ENCODE measurements at regions not wholly inside any gene's neighbourhood (a gene's known extent, or its start where the extent isn't known, plus 50 kb on each side); places are given as distances from the start of the nearest gene placed in this dataset.
"Not testable (repeated sequence)": the region's sequence is repeated elsewhere in the genome, so short reads cannot be mapped to it uniquely, and the experiment has no call there.

DNA sequence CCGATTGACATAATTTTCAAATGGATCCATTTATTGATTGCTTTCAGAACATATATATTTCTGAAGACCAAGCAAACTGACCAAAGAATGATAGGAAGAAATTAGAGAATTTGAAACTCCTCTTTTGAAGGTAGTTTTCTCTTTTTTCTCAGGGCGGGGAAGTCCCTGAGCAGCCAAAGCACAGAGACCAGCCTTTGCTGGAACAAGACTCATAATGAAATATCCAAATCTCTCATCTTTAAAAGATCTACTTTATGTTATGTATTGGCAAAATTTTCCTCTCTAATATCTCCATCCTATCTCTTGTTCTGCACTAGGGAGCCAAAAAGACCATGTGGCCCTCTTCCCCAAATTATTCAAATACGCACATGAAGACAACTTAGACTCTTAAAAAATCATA is 379.0 kb upstream of the TCF4 start:
- Mint-ChIP-seq H3K27ac (no peak overlapping the region), H3K4me3 (no peak overlapping the region), H3K27me3 (no peaks in the 10 kb centered on the region), H3K4me1 (peaks cover 0 to 5% (median 3%) of the 10 kb centered on the region in 3 donors), H3K9me3 (peaks cover 0 to 2% (median 0%) of the 10 kb centered on the region in 3 donors), H3K36me3 (peaks cover 3% of the 10 kb centered on the region)

DNA sequence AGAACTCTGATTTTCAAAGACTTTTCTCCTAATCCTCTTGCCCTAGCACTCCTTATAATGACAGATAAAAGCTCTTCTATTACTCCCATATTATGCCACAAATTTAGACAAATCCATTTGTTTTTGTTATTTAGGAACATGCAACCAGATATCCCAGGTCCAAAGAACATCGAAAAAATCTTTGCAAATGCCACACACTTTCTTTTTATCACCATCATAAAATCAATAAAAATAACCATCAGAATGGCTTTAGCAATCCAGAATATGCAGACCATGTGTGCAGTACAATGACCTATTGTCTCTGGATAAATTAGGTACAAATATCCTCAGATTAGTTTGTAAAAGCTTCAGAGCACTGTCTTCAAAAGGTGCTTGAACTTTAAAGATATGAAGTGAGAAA is 376.2 kb upstream of the TCF4 start:
- H3K4me1 Mint-ChIP-seq: peaks cover 0 to 5% (median 3%) of the 10 kb centered on the region in 3 donors
- H3K9me3 Mint-ChIP-seq: no peaks in the 10 kb centered on the region
- H3K36me3 Mint-ChIP-seq: peaks cover 1% of the 10 kb centered on the region
- no peaks in the 10 kb centered on the region for H3K27me3 Mint-ChIP-seq
- H3K4me3 Mint-ChIP-seq: no peak overlapping the region
- H3K27ac Mint-ChIP-seq: no peak overlapping the region

DNA sequence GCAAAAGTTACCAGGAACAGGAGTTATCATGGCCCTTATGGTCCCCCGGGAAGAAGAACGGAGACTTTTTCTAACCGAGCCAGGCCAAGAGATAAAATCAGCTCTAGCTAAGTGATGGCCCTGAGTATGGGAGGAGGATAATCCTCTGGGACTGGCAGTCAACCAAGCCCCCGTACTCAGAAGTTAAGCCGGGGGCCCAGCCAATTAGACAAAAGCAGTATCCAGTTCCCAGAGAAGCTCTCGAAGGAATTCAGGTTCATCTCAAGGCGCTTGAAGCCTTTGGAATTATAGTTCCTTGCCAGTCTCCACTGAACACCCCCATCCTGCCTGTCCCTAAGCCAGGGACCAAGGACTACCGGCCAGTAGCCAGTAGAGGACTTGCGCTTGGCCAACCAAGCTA is 365.3 kb upstream of the TCF4 start:
- no peaks in the 10 kb centered on the region for H3K36me3 Mint-ChIP-seq
- no peaks in the 10 kb centered on the region for H3K4me1 Mint-ChIP-seq
- H3K27ac Mint-ChIP-seq: no peak overlapping the region
- no peaks in the 10 kb centered on the region for H3K27me3 Mint-ChIP-seq
- no peak overlapping the region for H3K4me3 Mint-ChIP-seq
- H3K9me3 Mint-ChIP-seq: peaks cover 0 to 1% (median 0%) of the 10 kb centered on the region in 3 donors

DNA sequence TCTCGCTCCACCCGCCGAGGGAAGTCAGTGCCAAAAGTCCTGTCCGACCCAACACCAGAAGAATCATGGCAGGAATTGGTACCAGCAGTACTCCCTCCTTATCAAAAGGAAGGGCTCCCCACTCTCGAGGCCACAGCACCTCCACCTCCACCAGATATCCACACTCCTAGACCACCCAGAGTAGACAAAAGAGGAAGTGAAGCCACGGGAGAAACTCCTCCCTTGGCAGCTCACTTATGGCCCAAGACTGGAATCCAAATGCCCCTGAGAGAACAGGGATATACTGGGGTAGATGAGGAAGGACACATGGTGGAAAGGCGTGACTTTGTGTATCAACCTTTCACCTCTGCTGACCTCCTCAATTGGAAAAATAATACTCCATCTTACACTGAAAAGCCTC is 363.7 kb upstream of the TCF4 start:
- not testable (repeated sequence) for H3K4me1 Mint-ChIP-seq, H3K27me3 Mint-ChIP-seq, H3K9me3 Mint-ChIP-seq, H3K36me3 Mint-ChIP-seq, H3K27ac Mint-ChIP-seq, H3K4me3 Mint-ChIP-seq

DNA sequence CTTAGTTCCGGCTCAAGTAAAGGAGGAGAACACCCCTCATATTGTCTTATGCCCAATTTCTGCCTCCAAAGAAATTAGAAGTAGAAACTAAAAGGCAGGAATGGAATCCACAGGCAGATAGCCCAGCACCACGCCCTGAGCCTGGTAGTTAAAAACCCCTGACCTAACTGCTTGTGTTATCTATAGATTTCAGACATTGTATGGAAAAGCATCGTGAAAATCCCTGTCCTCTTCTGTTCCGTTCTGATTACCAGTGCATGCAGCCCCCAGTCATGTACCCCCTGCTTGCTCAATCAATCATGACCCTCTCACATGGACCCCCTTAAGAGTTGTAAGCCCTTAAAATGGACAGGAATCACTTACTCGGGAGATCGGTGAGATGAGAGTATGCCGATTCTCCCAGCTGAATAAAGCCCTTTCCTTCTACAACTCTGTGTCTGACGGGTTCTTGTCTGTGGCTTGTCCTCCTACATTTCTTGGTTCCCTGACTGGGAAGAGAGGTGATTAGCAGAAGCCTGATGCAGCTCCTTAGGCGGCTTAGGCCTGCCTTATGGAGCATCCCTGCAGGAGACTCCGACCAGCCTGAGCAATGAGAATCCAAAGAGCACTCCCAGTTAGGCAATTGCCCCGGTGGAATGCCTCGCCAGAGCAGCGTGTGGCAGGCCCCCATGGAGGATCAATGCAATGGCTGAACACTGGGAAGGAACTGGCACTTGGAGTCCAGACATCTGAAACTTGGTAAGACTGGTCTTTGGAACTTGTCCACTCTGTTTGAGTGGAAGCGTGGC is 362.6 kb upstream of the TCF4 start:
- H3K27me3 Mint-ChIP-seq: no peaks in the 10 kb centered on the region
- H3K36me3 Mint-ChIP-seq: no peaks in the 10 kb centered on the region
- H3K27ac Mint-ChIP-seq: no peak overlapping the region
- H3K4me3 Mint-ChIP-seq: no peak overlapping the region
- peaks cover 0 to 1% (median 0%) of the 10 kb centered on the region in 3 donors for H3K9me3 Mint-ChIP-seq
- no peaks in the 10 kb centered on the region for H3K4me1 Mint-ChIP-seq

DNA sequence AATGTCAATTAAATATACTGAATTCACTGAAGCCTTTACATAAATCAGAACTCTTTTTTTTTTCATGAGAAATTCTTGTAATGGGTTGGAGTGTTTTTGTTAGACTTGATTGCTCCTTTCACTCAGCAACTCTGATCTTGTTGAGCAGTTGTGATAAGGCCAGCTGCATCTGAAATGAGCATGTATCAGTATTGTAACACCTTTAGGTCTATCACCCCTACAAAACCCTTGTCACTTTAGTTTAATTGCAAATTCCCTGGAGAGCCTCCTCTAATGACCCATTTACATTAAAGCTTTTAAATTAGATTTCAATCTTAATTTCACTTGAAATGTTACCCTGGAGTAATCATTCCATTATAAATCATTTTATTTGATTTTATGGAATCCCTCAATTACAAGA is 346.8 kb upstream of the TCF4 start:
- Mint-ChIP-seq H3K9me3 (peaks cover 3 to 12% (median 6%) of the 10 kb centered on the region in 3 donors), H3K36me3 (no peaks in the 10 kb centered on the region), H3K4me1 (no peaks in the 10 kb centered on the region), H3K4me3 (no peak overlapping the region), H3K27ac (no peak overlapping the region), H3K27me3 (no peaks in the 10 kb centered on the region)

DNA sequence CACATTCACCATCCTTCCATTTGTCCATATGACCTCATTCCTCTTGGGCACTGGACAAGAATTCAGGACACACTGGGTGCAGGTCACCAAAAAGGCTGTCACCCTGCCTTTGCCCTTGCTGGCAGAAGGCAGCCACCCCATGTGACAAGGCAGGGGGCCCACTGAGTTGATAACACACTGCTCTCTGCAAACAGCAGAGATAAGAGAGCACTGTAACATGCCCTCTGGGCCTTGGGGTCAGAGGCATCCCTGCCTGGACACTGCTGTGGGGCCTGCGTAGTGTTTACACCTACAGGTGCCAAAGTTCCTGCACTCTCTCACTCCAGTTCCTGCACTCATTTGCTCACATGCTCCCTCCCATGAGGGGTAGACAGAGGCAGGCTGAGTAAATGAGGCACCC is 344.7 kb upstream of the TCF4 start:
- Mint-ChIP-seq H3K9me3 (peaks cover 3 to 8% (median 4%) of the 10 kb centered on the region in 3 donors), H3K27me3 (no peaks in the 10 kb centered on the region), H3K27ac (no peak overlapping the region), H3K4me3 (no peak overlapping the region), H3K4me1 (no peaks in the 10 kb centered on the region), H3K36me3 (no peaks in the 10 kb centered on the region)

DNA sequence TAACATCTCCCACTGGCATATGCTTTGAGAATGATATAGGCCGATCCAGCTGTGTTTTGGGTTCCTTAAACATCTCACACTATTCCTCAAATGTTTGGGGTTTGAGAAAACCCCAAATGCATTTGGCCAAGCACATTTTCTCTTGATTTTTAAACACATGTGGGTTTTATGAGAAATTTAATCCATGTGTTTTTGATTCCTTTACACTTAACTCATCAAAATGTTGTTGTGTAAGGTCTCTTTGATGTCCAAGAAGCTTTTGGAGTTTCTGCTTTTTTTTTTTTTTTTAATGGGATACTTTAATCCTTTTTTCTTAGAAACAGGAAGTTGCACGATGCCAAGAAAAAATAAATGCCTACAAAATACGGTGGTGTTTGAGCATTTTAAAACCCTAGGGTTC is 339.8 kb upstream of the TCF4 start:
- no peaks in the 10 kb centered on the region for H3K27me3 Mint-ChIP-seq
- no peak overlapping the region for H3K27ac Mint-ChIP-seq
- no peaks in the 10 kb centered on the region for H3K4me1 Mint-ChIP-seq
- H3K4me3 Mint-ChIP-seq: no peak overlapping the region
- no peaks in the 10 kb centered on the region for H3K9me3 Mint-ChIP-seq
- no peaks in the 10 kb centered on the region for H3K36me3 Mint-ChIP-seq

DNA sequence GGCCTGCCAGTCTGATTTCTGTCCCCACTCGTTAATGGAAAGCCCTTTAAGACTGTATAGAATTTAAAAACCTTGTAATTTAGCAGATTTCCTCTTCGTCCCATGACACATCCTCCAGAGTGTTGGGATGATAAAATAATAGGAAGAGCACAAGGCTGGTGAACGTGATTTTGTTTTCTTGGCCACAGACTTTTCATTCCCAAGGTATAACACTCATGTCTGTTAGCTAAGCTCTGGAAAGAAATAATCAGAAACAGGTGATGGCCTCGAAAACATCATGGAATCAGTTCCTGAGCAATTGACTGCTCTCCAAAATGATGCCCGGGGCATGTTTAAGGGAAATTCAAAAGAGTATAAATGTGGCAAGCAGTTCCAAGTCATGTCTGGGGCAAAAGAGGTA is 337.8 kb upstream of the TCF4 start:
- Mint-ChIP-seq H3K9me3 (no peaks in the 10 kb centered on the region), H3K4me1 (no peaks in the 10 kb centered on the region), H3K4me3 (no peak overlapping the region), H3K27ac (no peak overlapping the region), H3K36me3 (no peaks in the 10 kb centered on the region), H3K27me3 (no peaks in the 10 kb centered on the region)

DNA sequence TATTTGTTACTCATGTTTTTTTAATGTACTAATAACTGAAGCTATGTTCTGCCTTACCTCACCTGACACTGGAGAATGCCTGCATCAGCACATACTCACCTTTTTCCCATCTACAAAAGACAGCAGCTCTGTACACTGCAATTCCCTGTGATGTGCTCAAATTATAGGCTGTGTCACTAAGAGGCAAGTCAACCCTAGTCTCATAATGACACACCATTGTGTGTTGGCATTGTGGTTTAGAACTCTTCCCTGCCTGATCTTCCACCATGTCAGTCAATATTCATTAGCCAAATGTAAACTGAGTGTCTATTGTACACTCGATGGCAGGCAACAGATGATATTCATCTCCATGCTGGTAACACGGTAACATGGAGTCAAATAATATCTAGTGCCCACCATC is 332.1 kb upstream of the TCF4 start:
- H3K4me1 Mint-ChIP-seq: no peaks in the 10 kb centered on the region

DNA sequence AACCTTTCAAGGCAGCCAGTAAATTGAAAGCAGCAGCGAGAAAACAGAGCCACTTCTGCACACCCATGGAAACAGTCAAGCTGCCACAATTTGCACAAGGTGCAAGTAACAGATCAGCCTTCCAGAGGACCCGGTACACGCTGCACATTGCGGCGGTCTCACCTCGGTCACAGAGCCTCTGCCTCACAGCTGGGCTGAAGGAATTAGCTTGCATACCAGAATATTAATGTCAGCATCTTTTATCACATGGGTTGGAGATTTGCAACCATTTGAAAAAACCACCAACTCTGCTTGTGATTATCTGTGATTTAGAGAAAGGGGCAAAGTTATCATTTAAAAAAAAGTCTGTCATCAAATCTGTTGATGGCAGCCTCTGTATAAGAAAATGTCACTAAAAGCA is 330.5 kb upstream of the TCF4 start:
- no peak overlapping the region for H3K4me3 Mint-ChIP-seq
- no peak overlapping the region for H3K27ac Mint-ChIP-seq
- no peaks in the 10 kb centered on the region for H3K36me3 Mint-ChIP-seq
- H3K27me3 Mint-ChIP-seq: no peaks in the 10 kb centered on the region
- no peaks in the 10 kb centered on the region for H3K4me1 Mint-ChIP-seq
- peaks cover 0 to 4% (median 2%) of the 10 kb centered on the region in 3 donors for H3K9me3 Mint-ChIP-seq

More for the DNA sequence above, 332.1 kb upstream of the TCF4 start:
- Mint-ChIP-seq H3K4me3 (no peak overlapping the region), H3K9me3 (peaks cover 0 to 4% (median 2%) of the 10 kb centered on the region in 3 donors), H3K27me3 (no peaks in the 10 kb centered on the region), H3K27ac (no peak overlapping the region), H3K36me3 (no peaks in the 10 kb centered on the region)

DNA sequence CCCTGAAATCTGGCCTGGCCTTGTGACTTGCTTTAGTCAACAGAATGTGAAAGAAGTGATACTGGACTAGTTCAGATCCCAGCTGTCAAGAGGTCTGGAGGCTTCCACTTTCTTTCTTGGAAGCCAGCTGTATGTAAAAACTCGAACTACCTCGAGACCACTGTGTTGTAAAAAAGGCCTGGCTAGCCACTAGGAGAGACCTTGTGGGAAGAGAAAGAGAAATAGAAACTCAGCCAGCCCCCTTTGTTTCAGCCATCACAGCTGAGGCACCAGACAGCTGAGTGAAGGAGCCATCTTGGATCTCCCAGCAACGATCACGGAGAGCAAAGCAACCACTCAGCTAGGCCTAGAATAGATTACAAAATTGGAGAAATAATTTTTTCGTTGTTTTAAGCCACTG is 324.9 kb upstream of the TCF4 start:
- Mint-ChIP-seq H3K9me3 (peaks cover 0 to 4% (median 2%) of the 10 kb centered on the region in 3 donors), H3K4me1 (peaks cover 9 to 18% (median 13%) of the 10 kb centered on the region in 3 donors), H3K27me3 (peaks cover 6% of the 10 kb centered on the region), H3K4me3 (no peak overlapping the region), H3K36me3 (no peaks in the 10 kb centered on the region), H3K27ac (no peak overlapping the region)

DNA sequence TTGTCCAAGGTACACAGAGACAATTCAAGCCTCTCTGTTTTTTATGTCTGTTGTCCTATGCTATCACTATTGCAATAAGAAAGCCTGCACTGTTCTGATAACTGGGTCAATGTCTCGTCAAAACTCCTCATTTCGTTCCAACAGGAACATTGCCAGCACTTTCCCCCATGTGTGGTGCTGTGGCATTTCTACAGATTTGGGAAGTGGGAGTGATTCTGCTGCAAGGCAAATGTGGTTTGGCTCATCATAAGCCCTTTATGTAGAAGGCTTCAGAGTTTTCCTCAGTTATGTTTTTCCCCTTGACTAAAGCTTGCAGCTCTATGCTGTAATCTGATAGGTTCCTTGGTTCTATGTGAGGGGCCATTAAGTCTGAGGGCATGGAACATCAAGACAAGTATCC is 324.1 kb upstream of the TCF4 start:
- no peak overlapping the region for H3K4me3 Mint-ChIP-seq
- H3K36me3 Mint-ChIP-seq: no peaks in the 10 kb centered on the region
- no peak overlapping the region for H3K27ac Mint-ChIP-seq

DNA sequence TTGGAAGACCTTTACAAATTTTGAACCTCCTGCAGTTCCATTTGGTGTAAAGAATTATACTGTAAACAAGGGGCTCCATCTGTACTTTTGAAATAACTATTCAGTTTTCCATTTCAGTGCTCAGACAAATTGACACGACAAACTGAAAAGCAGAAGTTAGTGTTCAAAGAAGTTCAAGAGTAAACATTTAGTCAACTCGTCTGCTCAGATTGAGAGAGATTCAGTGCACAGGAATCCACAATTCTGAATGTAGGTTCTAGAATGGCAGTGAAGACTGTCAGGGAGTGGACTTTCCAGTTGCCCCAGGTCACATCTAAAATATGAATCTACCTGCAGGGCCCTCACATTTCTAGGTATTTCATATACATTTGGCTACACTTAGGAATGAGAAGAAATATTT is 322.3 kb upstream of the TCF4 start:
- Mint-ChIP-seq H3K27me3 (peaks cover 8% of the 10 kb centered on the region), H3K4me3 (peak overlapping the region in 2 of 4 donors; percentile 10 to 37)

More for the DNA sequence above, 324.1 kb upstream of the TCF4 start:
- Mint-ChIP-seq H3K27me3 (peaks cover 8% of the 10 kb centered on the region), H3K9me3 (peaks cover 0 to 4% (median 2%) of the 10 kb centered on the region in 3 donors), H3K4me1 (peaks cover 14 to 26% (median 22%) of the 10 kb centered on the region in 3 donors)

DNA sequence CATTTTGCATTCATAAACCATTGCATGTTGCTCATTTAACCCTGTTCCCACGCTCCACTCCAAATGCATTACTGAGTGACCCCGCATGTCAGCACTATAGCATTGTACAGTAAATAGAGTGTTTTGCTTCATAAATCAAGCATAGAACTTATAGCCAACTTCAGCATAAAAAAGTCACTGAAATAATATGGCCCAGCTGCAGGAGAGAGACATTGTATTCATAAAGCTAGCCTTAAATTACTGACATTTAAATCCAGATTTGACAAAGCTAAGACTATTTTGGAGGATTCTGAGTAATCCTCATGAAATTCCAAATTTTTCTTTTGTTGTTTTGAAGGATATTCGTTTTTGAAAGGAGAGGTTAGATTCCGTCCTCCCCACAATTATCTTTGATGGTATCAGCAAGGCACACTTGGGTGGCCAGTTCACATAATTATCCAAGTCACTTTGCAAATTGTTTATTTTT is 320.9 kb upstream of the TCF4 start:
- H3K27ac Mint-ChIP-seq: no peak overlapping the region
- peaks cover 8% of the 10 kb centered on the region for H3K27me3 Mint-ChIP-seq
- H3K4me1 Mint-ChIP-seq: peaks cover 14 to 33% (median 30%) of the 10 kb centered on the region in 3 donors
- H3K36me3 Mint-ChIP-seq: no peaks in the 10 kb centered on the region
- peaks cover 0 to 5% (median 0%) of the 10 kb centered on the region in 3 donors for H3K9me3 Mint-ChIP-seq
- H3K4me3 Mint-ChIP-seq: peak overlapping the region in 3 of 4 donors; percentile 9 to 71 (median 70)

More for the DNA sequence above, 322.3 kb upstream of the TCF4 start:
- Mint-ChIP-seq H3K27ac (no peak overlapping the region), H3K4me1 (peaks cover 14 to 33% (median 30%) of the 10 kb centered on the region in 3 donors), H3K36me3 (no peaks in the 10 kb centered on the region), H3K9me3 (peaks cover 0 to 5% (median 0%) of the 10 kb centered on the region in 3 donors)

Data from IgD-negative memory B cell (primary cell).